ENCODE measurements at regions not wholly inside any gene's neighbourhood (a gene's known extent, or its start where the extent isn't known, plus 50 kb on each side); places are given as distances from the start of the nearest gene placed in this dataset.
A peak's percentile ranks its signal among the peaks of the same experiment; 100 is the strongest.

DNA sequence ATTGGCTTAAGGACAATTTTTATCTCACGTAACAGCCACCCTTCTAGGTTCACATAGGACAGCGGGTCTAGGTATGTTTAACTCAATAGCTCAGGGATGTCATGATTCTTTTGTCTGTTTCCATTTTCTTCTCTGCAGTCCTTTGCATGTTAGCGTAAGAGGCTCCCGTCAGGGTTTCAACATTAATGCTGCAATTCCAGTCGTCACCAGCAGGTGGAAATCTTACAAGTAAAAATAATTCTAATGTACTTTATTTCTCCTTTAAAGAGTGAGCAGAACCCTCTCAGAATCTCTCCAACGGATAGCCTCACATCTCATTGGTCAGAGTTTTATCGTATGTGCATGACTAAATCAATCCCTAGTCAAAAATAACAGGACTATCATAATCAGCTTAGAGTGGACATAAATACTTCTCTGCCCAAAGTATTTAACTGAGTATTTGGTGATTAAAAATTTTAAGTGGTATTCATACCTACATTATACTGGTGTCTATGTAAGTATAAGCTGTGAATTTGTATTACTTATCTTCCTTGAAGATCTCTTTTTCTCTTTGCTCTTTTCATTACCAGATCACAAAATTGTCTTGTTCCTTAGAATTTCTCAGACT is 487.2 kb upstream of the GCFC2 start:
- Histone ChIP-seq H3K4me3 (replicated peaks in 1 of 3; ENCODE audit: low read depth in 2 of 3, low read length in 3 of 3) (no peak overlapping the region), H4K20me1 (ENCODE audit: insufficient read depth, low read length) (no peaks in the 10 kb centered on the region), H3K9ac (ENCODE audit: insufficient read depth, low read length, poor library complexity, severe bottlenecking) (no peak overlapping the region), H3K4me1 (ENCODE audit: control insufficient read depth in 1 of 2, insufficient read depth in 2 of 2, low read length in 2 of 2) (no peaks in the 10 kb centered on the region), H3K9me3 (replicated peaks in 1 of 2; ENCODE audit: control insufficient read depth in 1 of 2, insufficient read depth in 1 of 2, low read length in 2 of 2) (no peaks in the 10 kb centered on the region), H3K79me2 (ENCODE audit: insufficient read depth, low read length) (no peaks in the 10 kb centered on the region), H2AFZ (ENCODE audit: insufficient read depth, low read depth, low read length, poor library complexity, severe bottlenecking) (no peak overlapping the region), H3K27ac (ENCODE audit: low read depth in 1 of 2, low read length in 2 of 2) (no peak overlapping the region), H3K27me3 (ENCODE audit: control insufficient read depth in 2 of 2, insufficient read depth in 2 of 2, low read length in 2 of 2) (no peaks in the 10 kb centered on the region), H3K36me3 (replicated peaks in 1 of 2; ENCODE audit: control insufficient read depth in 1 of 2, insufficient read depth in 2 of 2, low read length in 2 of 2) (no peaks in the 10 kb centered on the region), H3K4me2 (replicated peaks; ENCODE audit: extremely low read depth, low read length, poor library complexity, severe bottlenecking) (no peak overlapping the region)
- TF ChIP-seq, protein P1, sequence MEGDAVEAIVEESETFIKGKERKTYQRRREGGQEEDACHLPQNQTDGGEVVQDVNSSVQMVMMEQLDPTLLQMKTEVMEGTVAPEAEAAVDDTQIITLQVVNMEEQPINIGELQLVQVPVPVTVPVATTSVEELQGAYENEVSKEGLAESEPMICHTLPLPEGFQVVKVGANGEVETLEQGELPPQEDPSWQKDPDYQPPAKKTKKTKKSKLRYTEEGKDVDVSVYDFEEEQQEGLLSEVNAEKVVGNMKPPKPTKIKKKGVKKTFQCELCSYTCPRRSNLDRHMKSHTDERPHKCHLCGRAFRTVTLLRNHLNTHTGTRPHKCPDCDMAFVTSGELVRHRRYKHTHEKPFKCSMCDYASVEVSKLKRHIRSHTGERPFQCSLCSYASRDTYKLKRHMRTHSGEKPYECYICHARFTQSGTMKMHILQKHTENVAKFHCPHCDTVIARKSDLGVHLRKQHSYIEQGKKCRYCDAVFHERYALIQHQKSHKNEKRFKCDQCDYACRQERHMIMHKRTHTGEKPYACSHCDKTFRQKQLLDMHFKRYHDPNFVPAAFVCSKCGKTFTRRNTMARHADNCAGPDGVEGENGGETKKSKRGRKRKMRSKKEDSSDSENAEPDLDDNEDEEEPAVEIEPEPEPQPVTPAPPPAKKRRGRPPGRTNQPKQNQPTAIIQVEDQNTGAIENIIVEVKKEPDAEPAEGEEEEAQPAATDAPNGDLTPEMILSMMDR (IDR thresholded peaks at IDR 0.05), result peak; percentile 81
- Mint-ChIP-seq H3K27ac (no peak overlapping the region), H3K27me3 (ENCODE audit: low read depth in 3 of 3) (no peaks in the 10 kb centered on the region), H3K36me3 (no peaks in the 10 kb centered on the region), H3K4me1 (no peaks in the 10 kb centered on the region), H3K4me3 (no peak overlapping the region), H3K9me3 (no peaks in the 10 kb centered on the region)
- peak; percentile 0 to 18 (median 4) for DNase-seq
- 17% methylated on average over 1 of the region's 7 CpGs for WGBS (ENCODE audit: insufficient coverage)
- intact Hi-C loops (cut with micrococcal nuclease), result no loop called here

- 79% methylated on average over 2 of the region's 9 CpGs for WGBS (ENCODE audit: insufficient coverage)
- Histone ChIP-seq H3K27ac (ENCODE audit: low read depth in 1 of 2, low read length in 2 of 2) (no peak overlapping the region), H3K4me1 (ENCODE audit: control insufficient read depth in 1 of 2, insufficient read depth in 2 of 2, low read length in 2 of 2) (no peaks in the 10 kb centered on the region), H3K9me3 (replicated peaks in 1 of 2; ENCODE audit: control insufficient read depth in 1 of 2, insufficient read depth in 1 of 2, low read length in 2 of 2) (no peaks in the 10 kb centered on the region), H2AFZ (ENCODE audit: insufficient read depth, low read depth, low read length, poor library complexity, severe bottlenecking) (no peak overlapping the region), H3K27me3 (ENCODE audit: control insufficient read depth in 2 of 2, insufficient read depth in 2 of 2, low read length in 2 of 2) (no peaks in the 10 kb centered on the region), H3K79me2 (ENCODE audit: insufficient read depth, low read length) (no peaks in the 10 kb centered on the region), H4K20me1 (ENCODE audit: insufficient read depth, low read length) (no peaks in the 10 kb centered on the region), H3K4me3 (replicated peaks in 1 of 3; ENCODE audit: low read depth in 2 of 3, low read length in 3 of 3) (no peak overlapping the region), H3K36me3 (replicated peaks in 1 of 2; ENCODE audit: control insufficient read depth in 1 of 2, insufficient read depth in 2 of 2, low read length in 2 of 2) (no peaks in the 10 kb centered on the region), H3K9ac (ENCODE audit: insufficient read depth, low read length, poor library complexity, severe bottlenecking) (no peak overlapping the region), H3K4me2 (replicated peaks; ENCODE audit: extremely low read depth, low read length, poor library complexity, severe bottlenecking) (no peak overlapping the region)
- H3K27me3 Mint-ChIP-seq (ENCODE audit: low read depth in 3 of 3), result no peaks in the 10 kb centered on the region
- TF ChIP-seq, protein P1 (IDR thresholded peaks at IDR 0.05), result no peak
- H3K4me1 Mint-ChIP-seq, result no peaks in the 10 kb centered on the region
- no peak for DNase-seq
- H3K27ac Mint-ChIP-seq, result no peak overlapping the region
- intact Hi-C loops (cut with micrococcal nuclease), result no loop called here
- H3K36me3 Mint-ChIP-seq, result no peaks in the 10 kb centered on the region
- H3K9me3 Mint-ChIP-seq, result no peaks in the 10 kb centered on the region
- H3K4me3 Mint-ChIP-seq, result no peak overlapping the region
Observed at GRCh38 chr2:76197428-76197827, 486.7 kb upstream of the GCFC2 start.
